Transverse colon (tissue), 4 donors: ENCODE measurements at regions not wholly inside any gene's neighbourhood (a gene's known extent, or its start where the extent isn't known, plus 50 kb on each side); places are given as distances from the start of the nearest gene placed in this dataset.

Experiments
- DNase-seq: peaks from one replicate; pipeline ENCODE4 v3.0.0-alpha.2; 2019
- H3K27ac ChIP-seq, 4 donors: fragments of 200-600 bp; sonication (generic); 2 replicates each; pipeline ENCODE4 v1.5.1; 2016 to 2018; ENCODE audit warnings: inconsistent platforms in 4 of 4
- H3K27me3 ChIP-seq: fragments of 200-600 bp; sonication (generic); 2 replicates; pipeline ENCODE4 v1.5.1; 2017; ENCODE audit warnings: inconsistent platforms
- H3K36me3 ChIP-seq, 4 donors: fragments of 200-600 bp; sonication (generic); 2 replicates each; pipeline ENCODE4 v1.5.1; 2017 to 2019; ENCODE audit warnings: inconsistent platforms in 4 of 4
- H3K4me1 ChIP-seq, 4 donors: fragments of 200-600 bp; sonication (generic); 2 replicates each; pipeline ENCODE4 v1.5.1; 2017 to 2020; ENCODE audit warnings: inconsistent platforms in 4 of 4
- H3K4me3 ChIP-seq, 4 donors: fragments of 200-600 bp; sonication (generic); 1 replicate in 1 of 4; 2 replicates in 3 of 4; pipeline versions ENCODE4 v1.5.1 to v1.6.1; 2017 to 2019; ENCODE audit warnings: inconsistent platforms in 4 of 4
- H3K9me3 ChIP-seq, 2 donors: fragments of 200-600 bp; sonication (generic); 2 replicates each; pipeline ENCODE4 v1.5.1; 2017 to 2019; ENCODE audit warnings: inconsistent platforms in 2 of 2
- CTCF ChIP-seq, 5 experiments: fragments of 200-600 bp in 3 of 5; fragments of 450-650 bp in 2 of 5; sonication (generic) in 3 of 5; IDR thresholded peaks; 1 replicate in 2 of 5; 2 replicates in 3 of 5; pipeline ENCODE4 v1.5.1; 2016 to 2017; ENCODE audit warnings: antibody characterized with exemption in 5 of 5, inconsistent platforms in 3 of 5, mild to moderate bottlenecking in 2 of 5, moderate library complexity in 1 of 5
- EP300 ChIP-seq: sonication (generic); formaldehyde crosslinking; IDR thresholded peaks from one replicate; pipeline ENCODE4 v1.6.1; 2017; ENCODE audit warnings: antibody characterized with exemption, low read depth
- POLR2A ChIP-seq: fragments of 450-650 bp; IDR thresholded peaks from one replicate; pipeline ENCODE4 v1.6.1; 2016; ENCODE audit warnings: antibody characterized with exemption, mild to moderate bottlenecking, moderate library complexity
- POLR2AphosphoS5 ChIP-seq, 3 donors: sonication (generic); formaldehyde crosslinking; IDR thresholded peaks; one replicate each; pipeline ENCODE4 v1.6.1; 2016; ENCODE audit warnings: antibody characterized with exemption in 3 of 3
- WGBS, 2 donors: methylation state at CpG; one replicate each; pipeline ENCODE4 v1.1.5; 2018; ENCODE audit warnings: low coverage in 1 of 2; 5-methylcytosine and 5-hydroxymethylcytosine counted together
- in situ Hi-C, 4 donors: fragments of 200-750 bp; cut with MboI; loops; one replicate each; pipeline versions ENCODE4 v1.15.0 to v1.15.1; 2017; ENCODE audit warnings: low sequenced_read_pairs in 3 of 4, low pct_ligation_motif_present in 1 of 4, low pct_unique_long_range_greater_than_20kb in 1 of 4
- intact Hi-C: fragments of 100-400 bp; cut with DNase I; formaldehyde crosslinking; loops from one replicate; pipeline ENCODE4 v1.15.1; 2023; ENCODE audit warnings: low total_unique reads

- Histone ChIP-seq H3K4me3 (no peak overlapping the region), H3K4me1 (no peaks in the 10 kb centered on the region), H3K27ac (no peak overlapping the region), H3K9me3 (no peaks in the 10 kb centered on the region), H3K27me3 (no peaks in the 10 kb centered on the region), H3K36me3 (no peaks in the 10 kb centered on the region)
- no peak for DNase-seq
- TF ChIP-seq POLR2A, result no peak
- TF ChIP-seq CTCF (IDR thresholded peaks at IDR 0.05), result no peak
- no peak for TF ChIP-seq POLR2AphosphoS5 (IDR thresholded peaks at IDR 0.05)
- in situ Hi-C loops, result no loop called here
- WGBS, 2 donors, result 77 to 90% methylated on average over 2 of the region's 2 CpGs
- intact Hi-C loops, result no loop called here
Observed at GRCh38 chr14:87323191-87323590, 669.8 kb downstream of the GALC start.

GRCh38 chr14:87321548-87321947, 671.4 kb downstream of the GALC start:
- no peaks in the 10 kb centered on the region for H3K9me3 ChIP-seq
- no peaks in the 10 kb centered on the region for H3K36me3 ChIP-seq
- intact Hi-C loops, result no loop called here
- no peaks in the 10 kb centered on the region for H3K4me1 ChIP-seq
- no peak for TF ChIP-seq EP300
- TF ChIP-seq POLR2A, result no peak
- no peak for TF ChIP-seq CTCF (IDR thresholded peaks at IDR 0.05)
- no peak for TF ChIP-seq POLR2AphosphoS5 (IDR thresholded peaks at IDR 0.05)
- H3K27ac ChIP-seq, result no peak overlapping the region
- no peak for DNase-seq
- WGBS, 2 donors, result 79 to 89% methylated on average over 1 of the region's 1 CpG
- no peaks in the 10 kb centered on the region for H3K27me3 ChIP-seq
- no peak overlapping the region for H3K4me3 ChIP-seq
- in situ Hi-C loops, result no loop called here

GRCh38 chr14:87312894-87313205, 680.1 kb downstream of the GALC start:
- Histone ChIP-seq H3K4me3 (no peak overlapping the region), H3K27me3 (no peaks in the 10 kb centered on the region), H3K9me3 (no peaks in the 10 kb centered on the region), H3K27ac (no peak overlapping the region), H3K4me1 (no peaks in the 10 kb centered on the region), H3K36me3 (no peaks in the 10 kb centered on the region)
- in situ Hi-C loops (no loop called here), intact Hi-C loops (no loop called here)
- 49 to 51% methylated on average over 3 of the region's 3 CpGs for WGBS, 2 donors
- no peak for TF ChIP-seq POLR2AphosphoS5 (IDR thresholded peaks at IDR 0.05)
- TF ChIP-seq POLR2A, result no peak
- TF ChIP-seq CTCF (IDR thresholded peaks at IDR 0.05), result no peak
- TF ChIP-seq EP300, result no peak
- DNase-seq, result no peak

- WGBS, 2 donors, result 50 to 60% methylated on average over 7 of the region's 7 CpGs
- no peak overlapping the region for H3K4me3 ChIP-seq
- H3K9me3 ChIP-seq, result no peaks in the 10 kb centered on the region
- intact Hi-C loops (no loop called here), in situ Hi-C loops (no loop called here)
- DNase-seq, result no peak
- no peak overlapping the region for H3K27ac ChIP-seq
- TF ChIP-seq EP300 (no peak), CTCF (IDR thresholded peaks at IDR 0.05) (no peak), POLR2AphosphoS5 (IDR thresholded peaks at IDR 0.05) (no peak), POLR2A (no peak)
- H3K27me3 ChIP-seq, result no peaks in the 10 kb centered on the region
- H3K36me3 ChIP-seq, result no peaks in the 10 kb centered on the region
- no peaks in the 10 kb centered on the region for H3K4me1 ChIP-seq
Observed at GRCh38 chr14:87312169-87312893, 680.7 kb downstream of the GALC start.
